Hypothalamus (tissue), 51 donors: ENCODE measurements at regions not wholly inside any gene's neighbourhood (a gene's known extent, or its start where the extent isn't known, plus 50 kb on each side); places are given as distances from the start of the nearest gene placed in this dataset.
"Not testable (repeated sequence)": the region's sequence is repeated elsewhere in the genome, so short reads cannot be mapped to it uniquely, and the experiment has no call there.

ENCODE experiments used
- DNase-seq, 51 donors: peaks; one replicate each; lab custom pipeline; 2025; lab: John Stamatoyannopoulos, UW

DNA sequence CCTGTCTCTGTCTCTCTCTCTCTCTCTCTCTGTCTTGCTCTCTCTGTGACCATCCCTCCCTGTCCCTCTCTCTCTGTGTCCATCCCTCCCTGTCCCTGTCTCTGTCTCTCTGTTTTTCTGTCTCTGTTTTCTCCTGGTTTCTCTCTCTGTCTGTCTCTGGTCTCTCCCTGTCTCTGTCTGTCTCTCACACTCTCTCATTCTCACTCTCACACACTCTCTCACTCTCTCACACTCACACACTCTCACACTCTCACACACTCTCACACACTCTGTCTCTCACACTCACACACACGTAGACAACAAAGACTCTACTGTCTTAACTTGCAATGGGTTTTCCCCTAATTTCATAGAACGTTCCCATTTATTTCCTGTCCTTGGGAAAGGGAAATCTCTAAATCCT, 299.5 kb downstream of the FOXL1 start:
- no peak for DNase-seq

DNA sequence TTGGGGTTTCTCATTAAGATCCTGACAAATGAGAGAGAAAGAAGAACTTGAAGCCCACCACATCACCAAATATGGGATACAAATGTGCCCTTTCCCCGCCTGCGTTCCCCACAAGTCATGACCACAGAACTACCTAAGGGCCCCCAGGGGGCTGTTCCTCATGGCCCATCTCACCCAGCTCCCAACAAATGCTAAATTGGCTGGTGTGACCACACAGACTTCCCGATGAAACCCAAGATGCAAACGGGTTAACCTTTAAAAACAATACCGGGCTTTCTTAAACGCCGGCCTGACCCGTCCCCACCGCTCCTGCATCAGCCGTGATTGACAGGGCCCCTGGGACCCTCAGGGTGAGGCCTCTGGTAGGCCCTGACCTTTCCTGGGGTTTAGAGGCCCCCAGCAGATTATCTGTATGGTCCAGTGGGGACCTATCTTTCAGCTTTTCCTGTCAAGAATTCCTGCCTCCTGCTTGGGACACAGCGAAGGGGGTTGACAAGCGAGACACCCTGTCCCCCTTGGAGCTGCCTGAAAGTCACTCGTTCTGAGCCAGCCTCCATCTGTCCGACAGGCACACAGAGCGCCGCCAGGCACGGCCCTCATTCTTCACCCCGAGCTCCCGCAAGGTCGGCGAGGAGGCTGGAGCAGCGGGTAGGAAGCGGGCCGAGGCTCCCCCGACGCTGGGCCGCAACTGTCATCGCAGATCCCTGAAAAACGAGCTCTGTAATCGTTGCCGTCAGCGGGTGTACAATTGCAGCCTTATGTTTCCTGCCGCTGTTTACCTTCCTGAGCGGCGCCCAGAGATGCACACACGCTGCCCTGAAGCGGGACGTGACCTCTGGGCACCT, 300.1 kb downstream of the FOXL1 start:
- DNase-seq = no peak

DNA sequence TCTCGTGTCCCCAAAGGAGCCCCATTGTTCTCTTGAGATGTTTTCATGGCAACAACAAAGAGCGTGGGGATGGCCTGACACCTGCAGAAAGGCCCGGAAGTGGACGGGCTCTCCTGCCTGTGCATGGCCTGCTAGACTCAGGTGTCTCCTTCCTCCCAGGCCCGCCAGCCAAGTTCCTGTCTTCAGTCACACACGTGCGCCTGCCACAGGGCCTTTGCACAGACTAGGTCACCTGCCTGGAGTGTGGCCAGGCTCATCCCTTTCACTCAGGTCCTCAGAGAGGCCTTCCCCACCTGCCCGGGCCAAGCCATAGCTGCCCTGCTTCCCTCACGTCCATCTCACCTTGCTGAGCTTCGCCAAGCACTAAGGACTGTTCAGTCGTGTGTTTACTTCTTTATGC, 300.9 kb downstream of the FOXL1 start:
- DNase-seq = no peak

- DNase-seq = no peak
Measured at GRCh38 chr16:86880316-86881117, 302.2 kb downstream of the FOXL1 start.

DNA sequence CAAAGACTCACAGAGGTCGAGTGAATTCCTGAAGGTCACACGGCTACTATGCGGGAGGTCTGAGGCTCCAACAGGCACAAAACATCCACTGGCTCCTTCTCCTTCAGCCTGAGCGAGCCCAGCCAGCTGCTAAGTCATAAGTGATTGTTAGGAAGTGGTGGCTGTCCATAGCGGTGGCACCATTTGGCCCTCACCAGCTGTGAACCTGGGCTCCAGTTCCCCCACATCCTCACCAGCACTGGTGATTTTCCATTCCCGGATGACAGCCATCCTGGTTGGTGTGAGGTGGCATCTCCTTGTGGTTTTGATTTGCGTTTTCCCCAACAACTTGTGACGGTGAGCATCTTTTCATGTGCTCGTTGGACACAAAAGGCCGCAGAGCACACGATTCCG, 302.8 kb downstream of the FOXL1 start:
- no peak for DNase-seq

DNA sequence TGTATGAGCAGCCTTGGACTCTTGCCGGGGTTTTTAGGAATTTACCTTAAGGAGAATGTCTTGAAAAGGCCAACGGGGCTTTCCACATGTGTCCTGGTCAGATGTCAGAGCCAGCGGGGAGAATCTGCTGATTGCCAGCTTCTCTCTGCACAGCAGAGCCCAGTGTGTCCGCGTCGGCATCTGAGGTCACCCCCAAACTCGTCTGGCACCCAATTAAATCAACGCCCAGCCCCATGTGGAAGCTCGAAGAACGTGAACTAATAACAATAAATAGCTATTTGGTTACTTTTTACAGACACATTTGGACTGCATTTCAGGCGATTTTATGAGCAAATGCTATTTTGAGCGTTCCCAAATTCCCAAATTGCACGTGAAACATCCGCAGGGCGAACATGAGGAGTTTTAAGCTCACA, 303.5 kb downstream of the FOXL1 start:
- no peak for DNase-seq

DNA sequence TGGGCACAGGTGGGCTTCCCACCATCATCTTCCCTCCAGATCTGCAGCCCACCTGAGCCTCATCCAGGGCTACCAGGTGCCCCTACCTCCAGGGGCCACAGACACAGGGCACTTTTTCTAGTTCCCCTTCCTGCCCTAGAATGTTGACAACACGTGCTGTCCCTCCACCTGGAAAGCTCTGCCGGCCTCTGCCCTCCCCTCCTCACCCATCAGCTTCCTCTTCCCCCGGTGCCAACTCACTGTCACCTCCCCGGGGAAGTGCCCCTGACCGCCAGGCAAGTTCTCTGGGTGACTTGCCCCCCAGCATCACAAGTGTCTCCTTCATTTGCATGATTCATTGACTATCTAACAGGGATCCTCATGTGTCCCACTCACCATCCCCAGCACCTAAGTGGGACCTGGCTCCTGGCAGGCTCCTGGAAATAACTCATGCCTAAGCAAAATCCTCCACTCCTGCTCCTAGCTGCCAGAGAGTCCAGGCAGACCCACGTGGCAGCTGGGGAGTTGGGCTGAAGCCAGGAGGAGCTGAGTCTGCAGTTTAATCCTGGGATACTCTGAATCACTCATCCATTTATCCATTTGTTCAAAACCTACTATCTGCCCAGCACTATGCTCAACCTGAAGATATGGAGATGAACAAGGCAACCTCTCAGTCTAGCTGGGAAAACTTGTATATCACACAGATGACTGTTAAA, 304.4 kb downstream of the FOXL1 start:
- DNase-seq = peak in 6 of 51 donors; percentile 1 to 57 (median 10)

- DNase-seq = no peak
Measured at GRCh38 chr16:86883583-86884389, 305.4 kb downstream of the FOXL1 start.

DNA sequence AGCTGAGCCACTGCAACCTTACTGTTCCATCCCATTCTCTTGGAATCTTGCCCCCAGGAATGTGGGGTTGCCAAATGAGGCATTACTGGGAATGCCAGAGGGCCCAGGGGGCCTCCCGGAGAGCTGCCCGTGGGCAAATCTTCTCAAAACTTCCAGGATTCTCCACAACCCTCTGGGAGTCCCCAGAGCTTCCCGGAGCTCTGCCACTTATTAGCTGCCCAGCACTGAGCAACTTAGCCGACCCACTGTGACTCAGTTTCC, 306.0 kb downstream of the FOXL1 start:
- no peak for DNase-seq

GRCh38 chr16:86885139-86885538, 306.8 kb downstream of the FOXL1 start:
- no peak for DNase-seq

DNA sequence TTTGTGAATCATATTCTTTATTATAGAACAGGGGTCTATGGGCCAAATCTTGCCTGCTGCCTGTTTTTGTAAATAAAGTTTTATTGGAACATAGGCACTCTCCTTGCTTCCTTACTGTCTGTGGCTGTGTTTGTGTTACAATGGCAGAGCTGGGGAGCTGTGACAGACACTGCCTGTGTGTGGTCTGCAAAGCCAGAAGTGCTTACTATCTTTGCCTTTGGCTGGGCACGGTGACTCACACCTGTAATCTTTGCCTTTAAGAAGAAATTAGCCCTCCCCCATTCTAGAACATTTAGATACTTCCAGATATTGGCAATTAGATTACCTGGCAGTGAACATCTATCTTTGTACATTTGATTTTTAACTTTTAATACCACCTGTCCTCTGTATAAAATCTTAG, 308.3 kb downstream of the FOXL1 start:
- DNase-seq = no peak

DNA sequence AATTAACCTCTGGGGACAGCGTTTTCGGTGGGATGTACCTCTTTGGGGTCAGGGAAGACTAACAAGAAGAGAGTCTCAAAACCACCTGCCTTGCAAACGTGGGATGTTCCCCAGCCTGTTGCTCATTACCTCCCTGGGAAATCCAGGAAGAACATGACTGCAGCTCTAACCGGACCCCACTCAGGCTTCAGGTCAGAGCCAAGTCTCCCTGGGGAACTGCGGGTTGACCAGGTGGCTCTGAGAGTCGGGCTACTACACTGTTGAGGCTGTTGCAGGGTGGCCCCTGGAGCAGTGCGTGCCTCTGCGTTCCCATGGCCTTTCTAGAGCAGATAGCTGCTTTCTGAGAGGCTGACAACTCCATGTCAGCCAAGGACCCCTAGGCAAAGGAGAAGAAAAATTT, 309.1 kb downstream of the FOXL1 start:
- DNase-seq = no peak

- DNase-seq = no peak
Measured at GRCh38 chr16:86888231-86889053, 310.1 kb downstream of the FOXL1 start.

GRCh38 chr16:86889054-86889366, 310.7 kb downstream of the FOXL1 start:
- DNase-seq = not testable (repeated sequence)

DNA sequence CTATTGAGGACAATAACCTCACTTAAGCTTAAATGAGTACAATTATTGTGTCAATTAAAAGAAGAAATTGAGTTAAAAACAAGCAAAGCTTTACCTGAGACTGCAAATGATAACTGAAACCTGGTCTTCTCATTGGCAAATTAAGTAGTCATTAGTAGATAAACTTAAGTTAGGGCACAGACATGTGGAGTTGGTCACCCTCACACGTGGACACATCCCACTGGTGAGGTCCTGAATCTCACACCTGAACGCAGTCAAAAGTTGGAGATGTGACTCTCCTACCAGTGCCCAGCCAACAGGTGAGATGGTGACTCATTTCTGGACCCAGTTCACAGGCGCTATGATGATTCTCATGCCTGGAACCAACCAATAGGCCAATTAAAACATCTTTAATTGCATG, 311.6 kb downstream of the FOXL1 start:
- DNase-seq = no peak

GRCh38 chr16:86891121-86891520, 312.8 kb downstream of the FOXL1 start:
- no peak for DNase-seq

GRCh38 chr16:86891631-86892030, 313.3 kb downstream of the FOXL1 start:
- DNase-seq = no peak

DNA sequence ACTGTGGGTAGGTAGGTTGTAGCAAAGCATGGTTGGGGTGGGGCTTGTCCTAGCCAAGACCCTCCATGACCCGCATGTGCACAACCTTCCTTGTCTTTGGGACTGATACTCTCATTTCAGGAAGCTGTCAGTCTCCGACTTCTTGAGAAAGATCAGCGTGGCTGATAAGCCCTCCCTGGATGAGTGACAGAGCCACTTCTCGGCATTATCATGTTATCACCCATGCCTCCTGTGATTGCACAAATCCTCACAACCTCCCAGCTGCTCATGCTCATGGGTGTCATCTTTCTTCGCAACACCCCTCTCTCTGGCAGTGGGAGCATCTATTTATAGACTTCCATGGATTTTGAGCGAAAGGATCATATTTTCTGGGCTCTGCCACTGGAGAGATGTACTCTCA, 314.2 kb downstream of the FOXL1 start:
- no peak for DNase-seq

DNA sequence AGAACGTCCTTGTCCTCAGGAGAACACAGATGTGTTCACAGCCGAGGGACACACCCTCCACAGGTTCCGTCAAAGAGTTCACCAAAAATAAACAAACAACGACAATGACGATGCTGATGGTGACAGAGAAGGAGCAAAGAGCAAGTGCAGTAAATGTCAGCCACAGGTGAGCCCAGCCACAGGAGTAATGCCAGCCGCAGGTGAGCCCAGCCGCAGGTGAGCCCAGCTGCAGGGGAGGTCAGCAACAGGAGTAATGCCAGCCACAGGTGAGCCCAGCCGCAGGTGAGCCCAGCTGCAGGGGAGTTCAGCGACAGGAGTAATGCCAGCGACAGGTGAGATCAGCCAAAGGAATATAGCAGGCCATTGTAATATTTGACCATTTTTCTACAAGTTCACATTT, 315.2 kb downstream of the FOXL1 start:
- no peak for DNase-seq

DNA sequence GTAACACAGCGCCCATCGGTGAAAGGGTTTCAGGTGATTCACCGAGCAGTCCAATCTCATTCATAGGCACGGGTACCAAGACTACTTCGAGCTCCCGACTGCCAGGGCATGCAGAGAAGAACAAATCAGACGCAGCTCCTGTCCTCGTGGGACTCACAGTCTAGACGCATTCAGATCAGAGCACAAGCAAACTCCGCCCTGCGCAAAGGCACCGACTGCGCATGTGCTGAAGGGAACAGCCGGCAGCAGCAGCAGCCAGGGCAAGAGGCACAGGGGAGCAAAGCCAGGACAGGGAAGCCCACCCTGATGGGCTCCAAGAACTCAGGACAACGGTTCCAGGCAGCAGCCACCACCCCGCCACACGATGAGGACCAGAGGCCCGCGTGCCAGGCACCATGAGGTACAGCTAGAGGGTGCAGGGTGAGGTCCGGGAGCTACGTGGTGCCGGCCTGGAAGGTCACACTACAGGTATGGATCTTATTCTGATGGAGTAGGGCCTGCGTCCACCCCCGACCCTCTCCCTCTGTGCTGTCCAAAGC, 315.7 kb downstream of the FOXL1 start:
- no peak for DNase-seq
